Esophagus squamous epithelium (tissue), 5 donors: ENCODE measurements at regions not wholly inside any gene's neighbourhood (a gene's known extent, or its start where the extent isn't known, plus 50 kb on each side); places are given as distances from the start of the nearest gene placed in this dataset.

ENCODE experiments used
- DNase-seq: peaks from one replicate; lab custom pipeline; 2025; lab: John Stamatoyannopoulos, UW
- H3K27ac ChIP-seq, 4 donors: fragments of 200-600 bp; sonication (generic); one replicate each; pipeline ENCODE4 v1.5.1; 2016 to 2019; ENCODE audit warnings: mild to moderate bottlenecking in 1 of 4
- H3K27me3 ChIP-seq, 4 donors: fragments of 200-600 bp; sonication (generic); 1 replicate in 3 of 4; 2 replicates in 1 of 4; pipeline versions ENCODE4 v1.5.1 to v1.6.0; 2017 to 2021; ENCODE audit warnings: antibody characterized with exemption in 1 of 4
- H3K36me3 ChIP-seq, 3 donors: fragments of 200-600 bp; sonication (generic); one replicate each; pipeline ENCODE4 v1.5.1; 2016 to 2019
- H3K4me1 ChIP-seq, 3 donors: fragments of 200-600 bp; sonication (generic); one replicate each; pipeline ENCODE4 v1.5.1; 2017 to 2019
- H3K4me3 ChIP-seq, 4 donors: fragments of 200-600 bp; sonication (generic); 1 replicate in 3 of 4; 2 replicates in 1 of 4; pipeline ENCODE4 v1.5.1; 2016 to 2019; ENCODE audit warnings: mild to moderate bottlenecking in 2 of 4, moderate library complexity in 1 of 4
- H3K9me3 ChIP-seq, 3 donors: fragments of 200-600 bp; sonication (generic); one replicate each; pipeline ENCODE4 v1.5.1; 2016 to 2019
- CTCF ChIP-seq, 6 experiments: fragments of 450-650 bp in 4 of 6; fragments of 200-600 bp in 2 of 6; sonication (generic) in 2 of 6; IDR thresholded peaks; one replicate each; pipeline ENCODE4 v1.5.1; 2016 to 2019; ENCODE audit warnings: antibody characterized with exemption in 6 of 6, mild to moderate bottlenecking in 4 of 6, moderate library complexity in 4 of 6
- POLR2A ChIP-seq, 4 donors: fragments of 450-650 bp; IDR thresholded peaks; one replicate each; pipeline ENCODE4 v1.6.1; 2017; ENCODE audit warnings: antibody characterized with exemption in 4 of 4, mild to moderate bottlenecking in 4 of 4, moderate library complexity in 3 of 4
- WGBS, 2 donors: methylation state at CpG; one replicate each; pipeline ENCODE4 v1.1.5; 2018; 5-methylcytosine and 5-hydroxymethylcytosine counted together
- intact Hi-C: fragments of 100-400 bp; cut with DNase I; formaldehyde crosslinking; loops from one replicate; pipeline ENCODE4 v1.15.0; 2022
- small RNA-seq, 4 donors: library from RNA; depleted of rRNA; stranded (forward); fragments of <200 nt; gene quantifications; one replicate each; pipeline ENCODE3, GENCODE V24; 2016
- donor health status: DM: yes; HTN: yes; CAD: no.

- TF ChIP-seq CTCF (IDR thresholded peaks at IDR 0.05) (no peak), POLR2A (IDR thresholded peaks at IDR 0.05) (no peak)
- no peaks in the 10 kb centered on the region for H3K27me3 ChIP-seq
- H3K9me3 ChIP-seq: no peaks in the 10 kb centered on the region
- no peak for DNase-seq
- intact Hi-C loops: no loop called here
- 43 to 50% methylated on average over 2 of the region's 2 CpGs for WGBS, 2 donors
- H3K4me1 ChIP-seq: peaks cover 0 to 20% (median 8%) of the 10 kb centered on the region in 3 donors
- H3K4me3 ChIP-seq: no peak overlapping the region
- H3K36me3 ChIP-seq: no peaks in the 10 kb centered on the region
- no peak overlapping the region for H3K27ac ChIP-seq
These were observed 64.2 kb upstream of the PCSK5 start for GRCh38 chr9:75826314-75826713.

- no peak overlapping the region for H3K4me3 ChIP-seq
- no peak for DNase-seq
- no peak for TF ChIP-seq POLR2A (IDR thresholded peaks at IDR 0.05)
- no peak for TF ChIP-seq CTCF (IDR thresholded peaks at IDR 0.05)
- H3K9me3 ChIP-seq: no peaks in the 10 kb centered on the region
- intact Hi-C loops: no loop called here
- H3K4me1 ChIP-seq: peaks cover 0 to 10% (median 3%) of the 10 kb centered on the region in 3 donors
- H3K36me3 ChIP-seq: no peaks in the 10 kb centered on the region
- no peak overlapping the region for H3K27ac ChIP-seq
- no peaks in the 10 kb centered on the region for H3K27me3 ChIP-seq
These were observed 60.2 kb upstream of the PCSK5 start for GRCh38 chr9:75830303-75830702.

- Histone ChIP-seq H3K9me3 (no peaks in the 10 kb centered on the region), H3K27me3 (no peaks in the 10 kb centered on the region), H3K27ac (no peak overlapping the region), H3K4me3 (no peak overlapping the region), H3K36me3 (no peaks in the 10 kb centered on the region), H3K4me1 (no peaks in the 10 kb centered on the region)
- intact Hi-C loops: no loop called here
- no peak for DNase-seq
- TF ChIP-seq CTCF (IDR thresholded peaks at IDR 0.05) (no peak), POLR2A (IDR thresholded peaks at IDR 0.05) (no peak)
These were observed 56.7 kb upstream of the PCSK5 start for GRCh38 chr9:75833778-75834177.

DNA sequence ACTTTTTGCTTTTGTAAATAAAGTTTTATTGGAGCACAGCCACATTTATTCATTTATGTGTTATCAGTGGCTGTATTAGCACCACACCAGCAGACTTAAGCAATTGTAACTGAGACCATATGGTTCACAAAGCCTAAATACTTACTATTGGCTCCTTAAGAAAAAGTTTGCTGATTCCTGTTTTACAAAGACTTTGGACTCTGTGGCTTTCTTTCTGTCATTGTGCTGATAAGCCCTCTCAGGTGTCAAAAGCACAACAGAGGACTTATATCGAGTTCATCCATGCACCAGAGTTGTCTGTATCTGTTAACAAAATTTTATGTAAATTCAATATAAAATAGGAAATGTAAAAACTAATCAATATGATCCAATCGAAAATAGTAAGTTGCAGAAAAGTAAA lies 55.6 kb upstream of the PCSK5 start:
- intact Hi-C loops: no loop called here
- no peak for DNase-seq
- whole genome bisulfite sequencing, 2 donors: 61 to 68% methylated on average over 2 of the region's 2 CpGs

More for the DNA sequence above, 55.6 kb upstream of the PCSK5 start:
- Histone ChIP-seq H3K27ac (no peak overlapping the region), H3K27me3 (no peaks in the 10 kb centered on the region), H3K9me3 (no peaks in the 10 kb centered on the region), H3K4me3 (no peak overlapping the region), H3K4me1 (no peaks in the 10 kb centered on the region), H3K36me3 (no peaks in the 10 kb centered on the region)
- TF ChIP-seq POLR2A (IDR thresholded peaks at IDR 0.05): no peak
- no peak for TF ChIP-seq CTCF (IDR thresholded peaks at IDR 0.05)

Small RNAs in the stretch of these regions (small RNA-seq; reads per million reads assigned to genes)
- gene RNU6-1228P: 0 reads per million in 4 donors
